ENCODE measurements at regions not wholly inside any gene's neighbourhood (a gene's known extent, or its start where the extent isn't known, plus 50 kb on each side); places are given as distances from the start of the nearest gene placed in this dataset.
"Not testable (repeated sequence)": the region's sequence is repeated elsewhere in the genome, so short reads cannot be mapped to it uniquely, and the experiment has no call there.

DNA sequence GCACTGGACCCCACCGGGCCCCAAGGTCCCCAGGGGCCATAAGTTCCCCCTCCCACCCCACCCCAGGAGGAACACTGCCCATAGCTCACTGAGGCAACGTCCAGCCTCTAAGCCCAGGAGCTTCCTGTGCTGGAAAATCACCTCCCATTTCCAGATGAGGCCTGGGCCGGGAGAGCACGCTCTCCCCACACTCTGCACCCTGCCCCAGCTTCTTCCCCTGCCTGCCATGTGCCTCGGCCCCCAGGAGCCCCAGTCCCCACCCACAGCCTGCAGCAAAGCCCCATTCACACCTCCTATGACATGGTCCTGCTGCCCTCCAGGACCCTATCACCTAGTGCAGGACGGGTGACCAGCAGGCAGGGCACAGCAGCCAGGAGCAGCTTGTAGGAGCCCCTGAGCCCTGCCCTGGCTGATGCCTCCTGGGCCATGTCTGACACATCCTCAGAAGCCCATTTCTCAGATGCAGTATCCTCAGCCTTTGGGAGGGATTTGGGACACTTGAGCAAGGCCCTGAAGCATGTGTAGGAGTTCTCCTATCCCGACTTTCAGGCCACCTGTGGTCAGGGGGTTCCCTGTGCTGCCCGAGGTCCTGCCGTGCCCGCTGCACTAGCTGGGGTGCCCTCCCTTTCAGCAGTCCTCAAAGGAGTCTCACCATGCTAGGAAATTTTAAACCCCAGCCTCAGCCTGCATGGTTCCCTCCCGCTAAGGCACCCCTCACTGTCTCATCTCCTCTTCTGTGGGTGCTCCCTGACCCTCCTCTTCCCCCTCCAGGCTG, 119.4 kb upstream of the FOXD4L5 start:
- Histone ChIP-seq H3K4me2 (ENCODE audit: low read depth, low read length) (no peak overlapping the region), H4K20me1 (ENCODE audit: insufficient read depth, low read length) (no peaks in the 10 kb centered on the region), H3K36me3 (replicated peaks; ENCODE audit: insufficient read depth, low read length) (no peaks in the 10 kb centered on the region), H3K9ac (ENCODE audit: low read length) (no peak overlapping the region), H3K27ac (ENCODE audit: low read length) (no peak overlapping the region), H3K4me3 (ENCODE audit: low read length) (no peak overlapping the region), H3K9me3 (replicated peaks; ENCODE audit: insufficient read depth, low read length) (no peaks in the 10 kb centered on the region), H3K9me2 (replicated peaks; ENCODE audit: insufficient read depth, low read length) (no peaks in the 10 kb centered on the region), H3K4me1 (ENCODE audit: low read length) (no peaks in the 10 kb centered on the region), H3F3A (ENCODE audit: insufficient read depth, low read length) (no peaks in the 10 kb centered on the region), H3K27me3 (replicated peaks; ENCODE audit: insufficient read depth, low read length) (no peaks in the 10 kb centered on the region), H3K79me2 (ENCODE audit: low read length) (no peaks in the 10 kb centered on the region), H2AFZ (ENCODE audit: low read length) (no peak overlapping the region)
- DNase-seq: no peak
- TF ChIP-seq, protein P1, sequence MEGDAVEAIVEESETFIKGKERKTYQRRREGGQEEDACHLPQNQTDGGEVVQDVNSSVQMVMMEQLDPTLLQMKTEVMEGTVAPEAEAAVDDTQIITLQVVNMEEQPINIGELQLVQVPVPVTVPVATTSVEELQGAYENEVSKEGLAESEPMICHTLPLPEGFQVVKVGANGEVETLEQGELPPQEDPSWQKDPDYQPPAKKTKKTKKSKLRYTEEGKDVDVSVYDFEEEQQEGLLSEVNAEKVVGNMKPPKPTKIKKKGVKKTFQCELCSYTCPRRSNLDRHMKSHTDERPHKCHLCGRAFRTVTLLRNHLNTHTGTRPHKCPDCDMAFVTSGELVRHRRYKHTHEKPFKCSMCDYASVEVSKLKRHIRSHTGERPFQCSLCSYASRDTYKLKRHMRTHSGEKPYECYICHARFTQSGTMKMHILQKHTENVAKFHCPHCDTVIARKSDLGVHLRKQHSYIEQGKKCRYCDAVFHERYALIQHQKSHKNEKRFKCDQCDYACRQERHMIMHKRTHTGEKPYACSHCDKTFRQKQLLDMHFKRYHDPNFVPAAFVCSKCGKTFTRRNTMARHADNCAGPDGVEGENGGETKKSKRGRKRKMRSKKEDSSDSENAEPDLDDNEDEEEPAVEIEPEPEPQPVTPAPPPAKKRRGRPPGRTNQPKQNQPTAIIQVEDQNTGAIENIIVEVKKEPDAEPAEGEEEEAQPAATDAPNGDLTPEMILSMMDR (IDR thresholded peaks at IDR 0.05; ENCODE audit: low read length): no peak
- TF ChIP-seq EZH2phosphoT487 (IDR thresholded peaks at IDR 0.05; ENCODE audit: low read length): no peak
- no peak for TF ChIP-seq EZH2 (optimal IDR thresholded peaks at IDR 0.05; ENCODE audit: low read depth, low read length)

DNA sequence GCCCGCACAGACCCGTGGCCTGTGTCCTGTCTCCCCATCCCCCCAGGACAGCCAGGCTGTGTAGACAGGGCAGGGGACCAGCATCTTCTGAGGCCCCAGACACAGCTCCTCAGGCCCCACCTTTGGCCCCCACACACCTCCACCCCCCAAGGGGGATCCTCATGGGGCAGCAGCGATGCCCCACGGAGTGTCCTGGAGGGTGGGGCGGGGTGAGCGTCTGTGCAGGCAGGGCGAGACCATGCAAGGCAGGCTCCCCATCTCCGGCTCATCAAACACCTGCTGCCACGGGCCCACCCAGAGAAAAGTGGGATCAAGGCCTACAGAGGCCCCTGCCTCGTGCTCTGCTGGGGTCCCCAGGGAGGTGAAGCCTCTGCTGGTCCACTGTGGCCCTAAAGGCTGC, 118.7 kb upstream of the FOXD4L5 start:
- Histone ChIP-seq H4K20me1 (ENCODE audit: insufficient read depth, low read length) (no peaks in the 10 kb centered on the region), H3K4me3 (ENCODE audit: low read length) (no peak overlapping the region), H2AFZ (ENCODE audit: low read length) (no peak overlapping the region), H3K79me2 (ENCODE audit: low read length) (no peaks in the 10 kb centered on the region), H3K36me3 (replicated peaks; ENCODE audit: insufficient read depth, low read length) (no peaks in the 10 kb centered on the region), H3K4me2 (ENCODE audit: low read depth, low read length) (no peak overlapping the region), H3F3A (ENCODE audit: insufficient read depth, low read length) (no peaks in the 10 kb centered on the region), H3K9me2 (replicated peaks; ENCODE audit: insufficient read depth, low read length) (no peaks in the 10 kb centered on the region), H3K27ac (ENCODE audit: low read length) (no peak overlapping the region), H3K9ac (ENCODE audit: low read length) (no peak overlapping the region), H3K4me1 (ENCODE audit: low read length) (no peaks in the 10 kb centered on the region), H3K27me3 (replicated peaks; ENCODE audit: insufficient read depth, low read length) (no peaks in the 10 kb centered on the region), H3K9me3 (replicated peaks; ENCODE audit: insufficient read depth, low read length) (no peaks in the 10 kb centered on the region)
- no peak for TF ChIP-seq EZH2phosphoT487 (IDR thresholded peaks at IDR 0.05; ENCODE audit: low read length)
- TF ChIP-seq, protein P1 (IDR thresholded peaks at IDR 0.05; ENCODE audit: low read length): no peak
- no peak for TF ChIP-seq EZH2 (optimal IDR thresholded peaks at IDR 0.05; ENCODE audit: low read depth, low read length)
- DNase-seq: no peak

DNA sequence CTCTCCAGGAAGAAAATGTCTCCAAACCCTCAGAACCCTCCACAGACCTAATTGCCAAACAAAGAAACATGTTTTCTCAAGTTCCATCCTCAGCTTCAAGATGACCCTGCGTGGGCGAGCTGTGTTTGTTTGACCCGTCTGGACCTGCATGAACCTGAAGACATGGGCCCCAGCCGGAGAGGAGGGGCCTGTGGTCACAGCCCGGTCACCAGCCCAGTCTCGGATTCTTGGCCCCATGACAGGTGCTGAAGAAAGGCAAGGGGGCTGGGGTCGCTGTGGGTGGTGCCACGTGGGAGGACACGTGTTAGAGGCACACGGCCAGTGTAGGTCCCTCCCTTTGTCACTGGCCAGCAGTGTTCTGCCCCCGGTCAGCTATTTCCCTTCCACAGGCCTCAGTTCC, 118.1 kb upstream of the FOXD4L5 start:
- not testable (repeated sequence) for H3K4me2 ChIP-seq (ENCODE audit: low read depth, low read length); H3K79me2 ChIP-seq (ENCODE audit: low read length); H3K4me3 ChIP-seq (ENCODE audit: low read length); DNase-seq; H3K9me3 ChIP-seq (replicated peaks; ENCODE audit: insufficient read depth, low read length); H3K9ac ChIP-seq (ENCODE audit: low read length); H3F3A ChIP-seq (ENCODE audit: insufficient read depth, low read length); H3K27me3 ChIP-seq (replicated peaks; ENCODE audit: insufficient read depth, low read length); H3K9me2 ChIP-seq (replicated peaks; ENCODE audit: insufficient read depth, low read length); H3K36me3 ChIP-seq (replicated peaks; ENCODE audit: insufficient read depth, low read length); H3K4me1 ChIP-seq (ENCODE audit: low read length); H2AFZ ChIP-seq (ENCODE audit: low read length); H3K27ac ChIP-seq (ENCODE audit: low read length); H4K20me1 ChIP-seq (ENCODE audit: insufficient read depth, low read length)

DNA sequence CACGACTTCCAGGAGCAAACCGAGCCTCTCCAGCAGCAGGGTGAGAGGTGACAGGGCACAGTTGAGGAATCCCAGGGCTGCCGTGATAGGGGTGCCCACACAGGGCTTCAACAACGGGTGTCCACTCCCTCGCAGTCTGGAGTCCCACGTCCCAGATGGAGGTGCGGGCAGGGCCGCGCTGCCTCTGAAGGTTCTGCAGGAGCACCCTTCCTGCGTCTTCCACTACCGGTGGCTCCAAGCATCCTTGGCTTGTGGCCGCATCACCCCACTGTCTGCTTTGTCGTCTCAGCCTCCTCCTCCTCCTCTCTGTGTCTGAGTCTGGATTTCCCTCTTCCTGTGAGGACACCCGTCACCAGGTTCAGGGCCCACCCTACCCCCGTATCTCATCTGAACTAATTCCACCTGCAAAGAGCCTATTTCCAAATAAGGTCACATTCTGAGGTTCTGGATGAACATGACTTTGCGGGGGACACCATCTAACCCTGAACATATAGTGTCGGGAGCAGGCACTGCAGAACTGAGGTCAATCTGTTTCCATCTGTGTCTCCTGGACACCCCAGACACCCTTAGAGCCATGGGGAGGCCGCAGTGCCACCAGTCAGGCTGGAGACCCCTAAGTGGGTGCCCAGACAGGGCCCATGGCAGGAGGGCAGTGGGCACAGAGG, 117.3 kb upstream of the FOXD4L5 start:
- H3K27me3 ChIP-seq (replicated peaks; ENCODE audit: insufficient read depth, low read length); H3K9me3 ChIP-seq (replicated peaks; ENCODE audit: insufficient read depth, low read length); H3K79me2 ChIP-seq (ENCODE audit: low read length); DNase-seq; H3K4me1 ChIP-seq (ENCODE audit: low read length); H3F3A ChIP-seq (ENCODE audit: insufficient read depth, low read length); H2AFZ ChIP-seq (ENCODE audit: low read length); H3K4me2 ChIP-seq (ENCODE audit: low read depth, low read length); H4K20me1 ChIP-seq (ENCODE audit: insufficient read depth, low read length); H3K36me3 ChIP-seq (replicated peaks; ENCODE audit: insufficient read depth, low read length); H3K9me2 ChIP-seq (replicated peaks; ENCODE audit: insufficient read depth, low read length); H3K27ac ChIP-seq (ENCODE audit: low read length); H3K4me3 ChIP-seq (ENCODE audit: low read length); H3K9ac ChIP-seq (ENCODE audit: low read length): not testable (repeated sequence)

DNA sequence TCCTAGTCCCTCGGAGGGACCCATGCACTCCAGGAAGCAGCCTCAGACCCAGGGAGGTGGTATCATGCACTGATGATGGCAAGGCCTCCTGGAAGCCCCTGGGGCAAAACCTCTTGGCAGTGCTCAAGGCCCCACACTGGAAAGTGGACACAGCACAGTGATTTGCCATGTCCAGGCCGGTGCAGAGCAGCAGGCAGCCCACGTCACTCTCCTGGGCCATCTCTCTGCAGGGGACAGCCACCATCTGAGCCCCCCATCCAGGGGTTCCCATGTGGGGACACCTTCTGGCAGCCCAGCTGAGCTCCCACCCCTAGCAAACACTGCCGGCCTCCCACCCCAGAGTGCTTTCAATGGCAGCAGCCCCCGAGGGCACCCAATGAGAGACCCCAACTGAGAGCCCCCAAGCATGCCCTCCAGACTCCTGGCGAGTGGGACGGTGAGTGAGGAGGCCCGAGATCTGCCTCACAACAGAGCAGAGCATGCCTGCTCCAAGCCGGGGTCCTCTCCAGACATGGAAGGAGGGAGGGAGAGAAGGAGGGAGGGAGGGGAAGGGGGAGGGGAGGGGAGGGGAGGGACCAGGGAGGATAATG, 116.5 kb upstream of the FOXD4L5 start:
- H3K4me1 ChIP-seq (ENCODE audit: low read length); H3K27me3 ChIP-seq (replicated peaks; ENCODE audit: insufficient read depth, low read length); H3K9me3 ChIP-seq (replicated peaks; ENCODE audit: insufficient read depth, low read length); H2AFZ ChIP-seq (ENCODE audit: low read length); H3K4me3 ChIP-seq (ENCODE audit: low read length); H3K79me2 ChIP-seq (ENCODE audit: low read length); H3F3A ChIP-seq (ENCODE audit: insufficient read depth, low read length); H3K9me2 ChIP-seq (replicated peaks; ENCODE audit: insufficient read depth, low read length); H4K20me1 ChIP-seq (ENCODE audit: insufficient read depth, low read length); H3K4me2 ChIP-seq (ENCODE audit: low read depth, low read length); H3K9ac ChIP-seq (ENCODE audit: low read length); H3K36me3 ChIP-seq (replicated peaks; ENCODE audit: insufficient read depth, low read length); H3K27ac ChIP-seq (ENCODE audit: low read length); DNase-seq: not testable (repeated sequence)

All from MM.1S (cell line).